Brain microvascular endothelial cell (primary cell): ENCODE measurements at regions not wholly inside any gene's neighbourhood (a gene's known extent, or its start where the extent isn't known, plus 50 kb on each side); places are given as distances from the start of the nearest gene placed in this dataset.

Source experiments
- DNase-seq: peaks from one replicate; pipeline ENCODE4 v3.0.0-alpha.2; 2020
- H3K27ac ChIP-seq: fragments of 250-450 bp; sonication (Bioruptor Pico); 2 replicates; pipeline ENCODE4 v1.5.1; 2020; ENCODE audit warnings: mild to moderate bottlenecking, moderate library complexity
- H3K27me3 ChIP-seq: fragments of 250-450 bp; sonication (Bioruptor Pico); replicated peaks from 2 replicates; pipeline ENCODE4 v1.5.1; 2020; ENCODE audit warnings: mild to moderate bottlenecking
- H3K36me3 ChIP-seq: fragments of 250-450 bp; sonication (Bioruptor Pico); replicated peaks from 2 replicates; pipeline ENCODE4 v1.5.1; 2020; ENCODE audit warnings: mild to moderate bottlenecking
- H3K4me3 ChIP-seq: 2 replicates; pipeline ENCODE4 v1.5.1; 2011; ENCODE audit warnings: low read depth, mild to moderate bottlenecking, control low read depth, low read length, moderate library complexity
- in situ Hi-C: cut with HindIII; loops from 2 replicates; pipeline ENCODE4 v1.10.0; 2017; ENCODE audit warnings: low sequenced_read_pairs, low pct_ligation_motif_present
- TF ChIP-seq, protein P1 (sequence below): IDR thresholded peaks from 2 replicates; pipeline ENCODE4 v1.5.1; 2011; ENCODE audit warnings: low read depth, mild to moderate bottlenecking, moderate library complexity, low read length, control low read depth, inconsistent platforms; ENCODE audit errors: missing control alignments

DNA sequence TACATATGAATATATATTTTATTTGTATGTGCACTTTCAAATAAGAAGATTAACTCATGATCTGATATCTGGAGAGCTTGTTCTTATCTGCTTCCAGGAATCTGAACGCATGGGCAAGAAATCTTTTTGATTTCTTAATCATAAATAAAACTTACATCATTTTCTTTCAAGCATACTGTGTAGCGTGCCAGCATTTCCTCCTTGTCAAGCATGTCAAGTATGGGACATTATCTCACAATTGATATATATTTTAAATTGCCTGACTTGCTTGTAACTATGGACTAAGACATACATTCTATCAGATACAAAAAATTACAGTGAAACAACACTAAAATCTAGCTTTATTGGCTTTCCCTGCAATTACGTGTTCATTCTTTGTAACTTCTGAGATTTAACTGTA, 1128.2 kb downstream of the PLA2G4A start:
- in situ Hi-C loops: no loop called here
- Histone ChIP-seq H3K27ac (no peak overlapping the region), H3K36me3 (no peaks in the 10 kb centered on the region), H3K27me3 (no peaks in the 10 kb centered on the region), H3K4me3 (no peak overlapping the region)
- DNase-seq: no peak
- TF ChIP-seq, protein P1, sequence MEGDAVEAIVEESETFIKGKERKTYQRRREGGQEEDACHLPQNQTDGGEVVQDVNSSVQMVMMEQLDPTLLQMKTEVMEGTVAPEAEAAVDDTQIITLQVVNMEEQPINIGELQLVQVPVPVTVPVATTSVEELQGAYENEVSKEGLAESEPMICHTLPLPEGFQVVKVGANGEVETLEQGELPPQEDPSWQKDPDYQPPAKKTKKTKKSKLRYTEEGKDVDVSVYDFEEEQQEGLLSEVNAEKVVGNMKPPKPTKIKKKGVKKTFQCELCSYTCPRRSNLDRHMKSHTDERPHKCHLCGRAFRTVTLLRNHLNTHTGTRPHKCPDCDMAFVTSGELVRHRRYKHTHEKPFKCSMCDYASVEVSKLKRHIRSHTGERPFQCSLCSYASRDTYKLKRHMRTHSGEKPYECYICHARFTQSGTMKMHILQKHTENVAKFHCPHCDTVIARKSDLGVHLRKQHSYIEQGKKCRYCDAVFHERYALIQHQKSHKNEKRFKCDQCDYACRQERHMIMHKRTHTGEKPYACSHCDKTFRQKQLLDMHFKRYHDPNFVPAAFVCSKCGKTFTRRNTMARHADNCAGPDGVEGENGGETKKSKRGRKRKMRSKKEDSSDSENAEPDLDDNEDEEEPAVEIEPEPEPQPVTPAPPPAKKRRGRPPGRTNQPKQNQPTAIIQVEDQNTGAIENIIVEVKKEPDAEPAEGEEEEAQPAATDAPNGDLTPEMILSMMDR: no peak

- no peak for DNase-seq
- H3K4me3 ChIP-seq: no peak overlapping the region
- in situ Hi-C loops: no loop called here
- TF ChIP-seq, protein P1: no peak
- no peak overlapping the region for H3K27ac ChIP-seq
- H3K27me3 ChIP-seq: no peaks in the 10 kb centered on the region
- no peaks in the 10 kb centered on the region for H3K36me3 ChIP-seq
Measured at GRCh38 chr1:187958207-187958606, 1129.5 kb downstream of the PLA2G4A start.

DNA sequence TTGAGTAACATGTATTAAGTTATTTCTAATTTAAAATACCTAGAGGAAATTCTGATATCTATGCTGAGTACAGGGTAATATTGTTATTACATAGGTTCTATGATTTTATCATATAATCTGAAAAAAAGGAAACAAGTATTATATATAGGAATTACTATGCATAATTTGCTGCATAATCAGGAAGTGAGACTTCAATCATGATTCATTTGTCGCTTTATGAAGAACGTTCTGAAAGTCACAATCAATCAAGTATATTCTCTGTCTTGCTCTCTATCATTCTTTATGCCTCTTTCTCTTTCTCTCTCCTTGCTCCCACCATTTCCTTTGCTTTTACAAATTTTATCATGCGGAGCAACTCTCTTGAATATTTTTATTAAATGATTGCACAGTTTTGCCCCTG, 1130.3 kb downstream of the PLA2G4A start:
- no peaks in the 10 kb centered on the region for H3K36me3 ChIP-seq
- TF ChIP-seq, protein P1: no peak
- no peak for DNase-seq
- H3K27ac ChIP-seq: no peak overlapping the region
- no peaks in the 10 kb centered on the region for H3K27me3 ChIP-seq
- no peak overlapping the region for H3K4me3 ChIP-seq
- in situ Hi-C loops: no loop called here

GRCh38 chr1:187960125-187960638, 1131.4 kb downstream of the PLA2G4A start:
- Histone ChIP-seq H3K36me3 (no peaks in the 10 kb centered on the region), H3K27me3 (no peaks in the 10 kb centered on the region), H3K27ac (no peak overlapping the region), H3K4me3 (no peak overlapping the region)
- DNase-seq: no peak
- in situ Hi-C loops: no loop called here
- TF ChIP-seq, protein P1: no peak

GRCh38 chr1:187961895-187962294, 1133.1 kb downstream of the PLA2G4A start:
- H3K36me3 ChIP-seq: no peaks in the 10 kb centered on the region
- TF ChIP-seq, protein P1: no peak
- DNase-seq: no peak
- in situ Hi-C loops: no loop called here
- H3K27ac ChIP-seq: no peak overlapping the region
- H3K4me3 ChIP-seq: no peak overlapping the region
- H3K27me3 ChIP-seq: no peaks in the 10 kb centered on the region

DNA sequence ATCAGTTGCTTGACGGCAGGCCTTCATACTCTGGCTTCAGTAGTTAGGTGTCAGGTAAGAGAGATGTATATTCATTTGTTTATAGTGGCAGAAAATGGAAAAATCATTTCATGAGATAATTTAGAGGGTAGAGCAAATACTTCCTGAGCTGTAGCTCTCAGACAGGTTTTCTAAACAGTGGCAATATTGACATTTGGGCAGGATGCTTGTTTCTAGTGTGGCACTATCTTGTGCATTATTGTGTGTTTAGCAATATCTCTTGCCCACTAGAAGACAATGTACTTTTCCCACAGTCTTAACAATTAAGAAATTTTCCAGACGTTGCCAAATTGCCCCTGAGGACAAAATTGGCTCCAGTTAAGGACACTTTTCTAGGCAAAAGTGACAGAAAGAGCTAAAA, 1143.1 kb downstream of the PLA2G4A start:
- in situ Hi-C loops: no loop called here
- TF ChIP-seq, protein P1: no peak
- no peak overlapping the region for H3K27ac ChIP-seq
- H3K36me3 ChIP-seq: no peaks in the 10 kb centered on the region
- H3K27me3 ChIP-seq: no peaks in the 10 kb centered on the region
- no peak for DNase-seq
- no peak overlapping the region for H3K4me3 ChIP-seq
